ENCODE measurements at regions not wholly inside any gene's neighbourhood (a gene's known extent, or its start where the extent isn't known, plus 50 kb on each side); places are given as distances from the start of the nearest gene placed in this dataset.

DNA sequence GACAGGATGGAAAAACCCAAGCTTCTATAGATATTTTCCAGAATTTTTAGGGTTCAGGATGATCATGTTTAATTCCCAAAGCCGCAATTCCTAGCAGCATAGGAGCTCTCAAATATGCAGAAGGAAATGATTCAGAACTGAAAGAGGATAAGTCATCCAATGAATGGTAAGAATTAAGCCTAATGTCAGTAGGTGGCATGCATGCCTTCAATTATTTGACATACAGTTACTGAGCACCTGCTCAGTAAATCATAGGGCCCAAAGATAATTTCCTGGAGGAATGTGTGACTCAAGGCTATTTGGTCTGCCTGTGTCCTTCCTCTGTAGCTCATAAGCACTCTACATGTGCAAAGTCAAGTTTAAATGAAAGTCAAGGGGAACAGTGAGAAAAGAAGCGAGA, 116.8 kb upstream of the SLC38A4 start:
- TF ChIP-seq, protein P1, sequence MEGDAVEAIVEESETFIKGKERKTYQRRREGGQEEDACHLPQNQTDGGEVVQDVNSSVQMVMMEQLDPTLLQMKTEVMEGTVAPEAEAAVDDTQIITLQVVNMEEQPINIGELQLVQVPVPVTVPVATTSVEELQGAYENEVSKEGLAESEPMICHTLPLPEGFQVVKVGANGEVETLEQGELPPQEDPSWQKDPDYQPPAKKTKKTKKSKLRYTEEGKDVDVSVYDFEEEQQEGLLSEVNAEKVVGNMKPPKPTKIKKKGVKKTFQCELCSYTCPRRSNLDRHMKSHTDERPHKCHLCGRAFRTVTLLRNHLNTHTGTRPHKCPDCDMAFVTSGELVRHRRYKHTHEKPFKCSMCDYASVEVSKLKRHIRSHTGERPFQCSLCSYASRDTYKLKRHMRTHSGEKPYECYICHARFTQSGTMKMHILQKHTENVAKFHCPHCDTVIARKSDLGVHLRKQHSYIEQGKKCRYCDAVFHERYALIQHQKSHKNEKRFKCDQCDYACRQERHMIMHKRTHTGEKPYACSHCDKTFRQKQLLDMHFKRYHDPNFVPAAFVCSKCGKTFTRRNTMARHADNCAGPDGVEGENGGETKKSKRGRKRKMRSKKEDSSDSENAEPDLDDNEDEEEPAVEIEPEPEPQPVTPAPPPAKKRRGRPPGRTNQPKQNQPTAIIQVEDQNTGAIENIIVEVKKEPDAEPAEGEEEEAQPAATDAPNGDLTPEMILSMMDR (IDR thresholded peaks at IDR 0.05) = no peak
- no peak for TF ChIP-seq POLR2A (IDR thresholded peaks at IDR 0.05)
